Ascending aorta (tissue), 2 donors: ENCODE measurements at regions not wholly inside any gene's neighbourhood (a gene's known extent, or its start where the extent isn't known, plus 50 kb on each side); places are given as distances from the start of the nearest gene placed in this dataset.
"Not testable (repeated sequence)": the region's sequence is repeated elsewhere in the genome, so short reads cannot be mapped to it uniquely, and the experiment has no call there.

Source experiments
- DNase-seq, 2 donors: peaks; one replicate each; pipeline ENCODE4 v3.0.0-alpha.2; 2019; ENCODE audit warnings: low spot score in 2 of 2
- H3K27ac ChIP-seq, 2 donors: fragments of 200-600 bp; sonication (generic); one replicate each; pipeline ENCODE4 v1.5.1; 2016 to 2017; ENCODE audit warnings: mild to moderate bottlenecking in 1 of 2
- H3K27me3 ChIP-seq: fragments of 200-600 bp; sonication (generic); one replicate; pipeline ENCODE4 v1.5.1; 2017
- H3K36me3 ChIP-seq, 2 donors: fragments of 200-600 bp; sonication (generic); one replicate each; pipeline ENCODE4 v1.5.1; 2016
- H3K4me1 ChIP-seq, 2 donors: fragments of 200-600 bp; sonication (generic); one replicate each; pipeline ENCODE4 v1.5.1; 2016 to 2017; ENCODE audit warnings: mild to moderate bottlenecking in 1 of 2
- H3K4me3 ChIP-seq, 2 donors: fragments of 200-600 bp; sonication (generic); one replicate each; pipeline ENCODE4 v1.5.1; 2016 to 2017; ENCODE audit warnings: mild to moderate bottlenecking in 1 of 2
- H3K9me3 ChIP-seq, 2 donors: fragments of 200-600 bp; sonication (generic); one replicate each; pipeline ENCODE4 v1.5.1; 2016
- intact Hi-C: fragments of 100-400 bp; cut with DNase I; formaldehyde crosslinking; loops from one replicate; pipeline ENCODE4 v1.15.1; 2023
- TF ChIP-seq, protein P1 (sequence below), 3 experiments: fragments of 200-600 bp in 2 of 3; fragments of 450-650 bp in 1 of 3; sonication (generic) in 2 of 3; IDR thresholded peaks; one replicate each; pipeline ENCODE4 v1.5.1; 2016 to 2019; ENCODE audit warnings: antibody characterized with exemption in 3 of 3, mild to moderate bottlenecking in 1 of 3, moderate library complexity in 1 of 3

GRCh38 chr9:93890436-93890935 is 64.7 kb downstream of the BARX1 start:
- intact Hi-C loops, result no loop called here
- Histone ChIP-seq H3K36me3 (no peaks in the 10 kb centered on the region), H3K27me3 (no peaks in the 10 kb centered on the region), H3K4me1 (no peaks in the 10 kb centered on the region), H3K9me3 (peaks cover 0 to 5% of the 10 kb centered on the region in 2 donors), H3K27ac (no peak overlapping the region), H3K4me3 (no peak overlapping the region)
- no peak for DNase-seq
- TF ChIP-seq, protein P1, sequence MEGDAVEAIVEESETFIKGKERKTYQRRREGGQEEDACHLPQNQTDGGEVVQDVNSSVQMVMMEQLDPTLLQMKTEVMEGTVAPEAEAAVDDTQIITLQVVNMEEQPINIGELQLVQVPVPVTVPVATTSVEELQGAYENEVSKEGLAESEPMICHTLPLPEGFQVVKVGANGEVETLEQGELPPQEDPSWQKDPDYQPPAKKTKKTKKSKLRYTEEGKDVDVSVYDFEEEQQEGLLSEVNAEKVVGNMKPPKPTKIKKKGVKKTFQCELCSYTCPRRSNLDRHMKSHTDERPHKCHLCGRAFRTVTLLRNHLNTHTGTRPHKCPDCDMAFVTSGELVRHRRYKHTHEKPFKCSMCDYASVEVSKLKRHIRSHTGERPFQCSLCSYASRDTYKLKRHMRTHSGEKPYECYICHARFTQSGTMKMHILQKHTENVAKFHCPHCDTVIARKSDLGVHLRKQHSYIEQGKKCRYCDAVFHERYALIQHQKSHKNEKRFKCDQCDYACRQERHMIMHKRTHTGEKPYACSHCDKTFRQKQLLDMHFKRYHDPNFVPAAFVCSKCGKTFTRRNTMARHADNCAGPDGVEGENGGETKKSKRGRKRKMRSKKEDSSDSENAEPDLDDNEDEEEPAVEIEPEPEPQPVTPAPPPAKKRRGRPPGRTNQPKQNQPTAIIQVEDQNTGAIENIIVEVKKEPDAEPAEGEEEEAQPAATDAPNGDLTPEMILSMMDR (IDR thresholded peaks at IDR 0.05), result no peak

DNA sequence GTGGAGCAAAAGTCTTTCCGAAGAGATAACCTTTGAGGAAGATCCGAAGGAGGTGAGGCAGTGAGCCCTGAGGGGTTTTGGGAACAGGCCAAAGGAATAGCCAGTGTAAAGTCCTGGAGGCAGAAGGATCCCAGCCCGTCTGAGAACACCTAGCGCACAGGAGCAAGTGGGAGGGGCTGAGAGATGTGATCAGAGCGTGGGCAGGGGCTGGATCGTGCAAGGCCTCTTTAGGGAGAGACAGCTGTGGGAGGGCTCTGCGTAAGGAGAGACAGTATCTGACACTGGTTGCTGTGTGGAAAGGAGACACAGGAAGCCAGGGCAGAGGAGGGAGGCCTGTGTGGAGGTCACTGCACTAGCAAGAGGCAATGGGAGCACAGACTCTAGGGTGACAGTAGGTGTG is 68.2 kb downstream of the BARX1 start:
- Histone ChIP-seq H3K4me1 (no peaks in the 10 kb centered on the region), H3K27me3 (no peaks in the 10 kb centered on the region)
- TF ChIP-seq, protein P1 (IDR thresholded peaks at IDR 0.05), result no peak

GRCh38 chr9:93884808-93885207 is 70.3 kb downstream of the BARX1 start:
- DNase-seq, result no peak
- Histone ChIP-seq H3K4me1 (no peaks in the 10 kb centered on the region), H3K4me3 (no peak overlapping the region), H3K36me3 (no peaks in the 10 kb centered on the region), H3K9me3 (peaks cover 0 to 5% of the 10 kb centered on the region in 2 donors), H3K27ac (no peak overlapping the region), H3K27me3 (no peaks in the 10 kb centered on the region)
- intact Hi-C loops, result no loop called here
- TF ChIP-seq, protein P1 (IDR thresholded peaks at IDR 0.05), result no peak

More for the DNA sequence above, 68.2 kb downstream of the BARX1 start:
- Histone ChIP-seq H3K27ac (no peak overlapping the region), H3K4me3 (no peak overlapping the region), H3K9me3 (peaks cover 0 to 5% of the 10 kb centered on the region in 2 donors), H3K36me3 (no peaks in the 10 kb centered on the region)
- intact Hi-C loops, result no loop called here
- DNase-seq, result peak in 1 of 2 donors; percentile 40

GRCh38 chr9:93879662-93880407 is 75.3 kb downstream of the BARX1 start:
- H3K4me1 ChIP-seq, H3K4me3 ChIP-seq, DNase-seq, H3K36me3 ChIP-seq, H3K27ac ChIP-seq, intact Hi-C loops, H3K27me3 ChIP-seq: not testable (repeated sequence)
- H3K9me3 ChIP-seq, result peaks cover 3 to 14% of the 10 kb centered on the region in 2 donors

DNA sequence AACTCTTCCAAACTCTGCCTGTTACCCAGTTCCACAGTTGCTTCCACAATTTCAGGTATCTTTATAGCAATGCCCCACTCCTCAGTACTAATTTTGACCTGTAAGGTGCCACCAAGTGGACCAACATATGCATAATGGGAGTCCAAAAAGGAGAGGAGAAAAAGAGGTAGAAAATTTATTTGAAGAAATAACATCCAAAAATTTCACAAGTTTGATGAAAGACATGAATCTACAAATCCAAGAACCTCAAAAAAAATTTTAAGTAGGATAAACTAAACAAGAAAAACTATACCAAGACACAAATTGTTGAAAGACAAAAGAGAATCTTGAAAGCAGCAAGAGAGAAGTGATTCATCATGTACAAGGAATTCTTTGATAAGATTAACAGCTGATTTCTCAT is 79.8 kb downstream of the BARX1 start:
- H3K36me3 ChIP-seq, result no peaks in the 10 kb centered on the region
- intact Hi-C loops, result no loop called here
- H3K9me3 ChIP-seq, result peaks cover 14 to 21% of the 10 kb centered on the region in 2 donors
- no peaks in the 10 kb centered on the region for H3K27me3 ChIP-seq
- H3K27ac ChIP-seq, result no peak overlapping the region
- TF ChIP-seq, protein P1 (IDR thresholded peaks at IDR 0.05), result no peak
- DNase-seq, result no peak
- H3K4me1 ChIP-seq, result no peaks in the 10 kb centered on the region
- no peak overlapping the region for H3K4me3 ChIP-seq

DNA sequence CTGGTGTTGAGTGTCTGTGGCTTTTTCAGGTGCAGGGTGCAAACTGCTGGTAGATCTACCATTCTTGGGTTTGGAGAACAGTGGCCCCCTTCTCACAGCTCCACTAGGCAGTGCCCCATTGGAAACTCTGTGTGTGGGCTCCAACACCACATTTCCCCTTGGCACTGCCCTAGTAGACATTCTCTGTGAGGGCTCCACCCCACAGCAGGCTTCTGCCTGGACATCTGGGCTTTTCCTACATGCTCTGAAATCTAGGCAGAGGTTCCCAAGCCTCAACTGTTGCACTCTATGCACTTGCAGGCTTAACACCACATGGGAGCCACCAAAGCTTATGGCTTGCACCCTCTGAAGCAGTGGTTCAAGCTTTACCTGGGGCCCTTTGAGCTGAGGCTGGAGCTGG is 80.9 kb downstream of the BARX1 start:
- Histone ChIP-seq H3K36me3 (no peaks in the 10 kb centered on the region), H3K27me3 (no peaks in the 10 kb centered on the region), H3K4me3 (no peak overlapping the region), H3K27ac (no peak overlapping the region), H3K9me3 (peaks cover 14 to 21% of the 10 kb centered on the region in 2 donors), H3K4me1 (no peaks in the 10 kb centered on the region)
- intact Hi-C loops, result no loop called here
- TF ChIP-seq, protein P1 (IDR thresholded peaks at IDR 0.05), result no peak
- DNase-seq, result no peak
